ENCODE measurements at regions not wholly inside any gene's neighbourhood (a gene's known extent, or its start where the extent isn't known, plus 50 kb on each side); places are given as distances from the start of the nearest gene placed in this dataset.

DNA sequence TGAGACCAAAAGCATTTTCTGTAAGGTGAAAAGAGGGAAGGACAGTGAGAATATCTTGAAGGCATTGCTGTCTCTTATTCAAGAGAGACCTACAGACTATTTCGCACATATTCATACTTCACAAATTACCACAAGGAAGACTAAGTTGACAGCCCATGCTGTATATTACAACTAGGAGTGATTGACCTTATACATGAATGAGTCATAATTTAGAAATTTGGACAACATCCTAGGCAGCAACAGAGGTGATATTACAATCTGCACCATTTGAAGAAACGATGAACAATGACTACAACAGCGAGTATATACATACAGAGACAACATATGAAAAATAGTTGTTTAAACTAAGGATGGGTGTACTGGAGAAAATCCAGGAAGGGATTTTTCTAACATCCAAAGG is 971.7 kb downstream of the CDH11 start:
- no peak for DNase-seq (ENCODE audit: low read depth in 4 of 4, low spot score in 3 of 4)

DNA sequence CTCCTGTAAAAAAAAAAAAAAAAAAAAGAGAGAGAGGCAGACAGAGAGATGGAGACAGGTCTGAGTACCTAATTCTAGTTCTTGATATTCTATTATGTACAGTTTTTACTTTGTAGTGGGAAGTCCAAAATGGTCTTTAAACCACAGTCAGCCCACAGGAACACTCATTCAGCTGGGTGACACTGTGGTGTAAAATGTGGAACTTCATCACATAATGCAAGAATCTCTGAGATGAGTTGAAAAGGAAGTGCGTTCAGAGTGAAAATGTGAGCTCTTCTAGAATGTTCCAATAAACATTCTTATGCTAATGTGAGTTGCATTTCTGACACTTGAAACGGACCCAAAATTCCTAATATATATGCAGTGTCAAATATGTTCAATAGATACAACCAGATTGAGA is 972.1 kb downstream of the CDH11 start:
- no peak for DNase-seq (ENCODE audit: low read depth in 4 of 4, low spot score in 3 of 4)

- DNase-seq (ENCODE audit: low read depth in 4 of 4, low spot score in 3 of 4): no peak
These were observed 973.5 kb downstream of the CDH11 start for GRCh38 chr16:64148356-64148755.

DNA sequence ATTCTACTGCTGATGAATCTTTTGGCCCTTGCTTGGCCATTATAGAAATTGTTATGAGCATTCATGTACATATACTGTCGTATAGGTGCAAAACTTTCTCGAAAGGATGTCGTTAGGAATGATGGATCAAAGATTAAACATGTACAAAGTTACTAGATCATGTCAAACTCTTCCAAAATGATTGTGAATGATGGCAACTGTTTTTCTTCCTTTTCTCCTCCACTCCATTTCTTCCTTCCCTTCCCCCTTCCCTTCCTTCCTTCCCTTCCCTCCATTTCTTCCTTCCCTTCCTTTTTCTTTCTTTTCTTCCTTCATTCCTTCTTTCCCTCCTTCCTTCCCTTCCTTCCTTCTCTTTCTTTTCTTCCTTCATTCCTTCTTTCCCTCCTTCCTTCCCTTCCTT is 973.9 kb downstream of the CDH11 start:
- DNase-seq (ENCODE audit: low read depth in 4 of 4, low spot score in 3 of 4): no peak

DNA sequence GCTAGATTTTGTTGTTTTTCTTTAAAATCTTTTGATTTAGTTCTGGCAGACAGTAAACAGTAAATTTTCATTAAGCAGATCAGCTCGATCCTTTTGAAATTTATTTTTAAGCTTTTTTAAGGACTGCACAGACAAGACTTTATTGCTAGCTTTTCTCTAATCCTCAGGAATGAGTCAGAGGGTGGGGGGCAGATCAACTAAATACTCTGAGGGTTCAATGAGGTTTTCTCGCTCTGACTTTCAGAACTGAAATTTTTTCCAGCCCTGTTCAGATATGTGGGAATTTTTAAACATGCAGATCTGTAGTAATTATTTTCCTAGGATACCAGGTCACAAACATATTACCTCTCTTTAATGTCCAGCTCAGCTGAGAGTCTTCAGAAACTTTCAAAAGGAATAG is 977.2 kb downstream of the CDH11 start:
- DNase-seq (ENCODE audit: low read depth in 4 of 4, low spot score in 3 of 4): no peak

DNA sequence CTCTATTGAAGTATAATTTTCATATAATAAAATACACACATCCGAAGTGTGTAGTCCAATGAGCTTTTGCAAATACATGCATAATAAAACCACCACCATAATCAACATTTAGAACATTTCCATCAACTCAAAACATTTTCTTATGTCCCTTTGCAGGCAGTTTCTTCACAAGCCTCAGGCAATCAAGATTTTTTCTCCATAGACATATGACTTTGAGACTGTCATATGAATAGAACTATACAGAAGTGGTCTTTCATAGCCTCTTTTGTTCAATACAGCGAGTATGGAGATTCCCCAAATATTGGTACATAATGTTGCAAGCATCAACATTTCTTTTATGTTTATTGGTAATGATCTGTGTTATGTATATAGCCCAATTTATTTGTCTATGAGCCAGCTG is 983.2 kb downstream of the CDH11 start:
- DNase-seq (ENCODE audit: low read depth in 4 of 4, low spot score in 3 of 4): no peak

GRCh38 chr16:64138006-64138405 is 983.9 kb downstream of the CDH11 start:
- no peak for DNase-seq (ENCODE audit: low read depth in 4 of 4, low spot score in 3 of 4)

GRCh38 chr16:64136743-64137142 is 985.1 kb downstream of the CDH11 start:
- no peak for DNase-seq (ENCODE audit: low read depth in 4 of 4, low spot score in 3 of 4)

GRCh38 chr16:64136314-64136713 is 985.5 kb downstream of the CDH11 start:
- DNase-seq (ENCODE audit: low read depth in 4 of 4, low spot score in 3 of 4): no peak

- DNase-seq (ENCODE audit: low read depth in 4 of 4, low spot score in 3 of 4): no peak
These were observed 988.5 kb downstream of the CDH11 start for GRCh38 chr16:64133366-64133765.

DNA sequence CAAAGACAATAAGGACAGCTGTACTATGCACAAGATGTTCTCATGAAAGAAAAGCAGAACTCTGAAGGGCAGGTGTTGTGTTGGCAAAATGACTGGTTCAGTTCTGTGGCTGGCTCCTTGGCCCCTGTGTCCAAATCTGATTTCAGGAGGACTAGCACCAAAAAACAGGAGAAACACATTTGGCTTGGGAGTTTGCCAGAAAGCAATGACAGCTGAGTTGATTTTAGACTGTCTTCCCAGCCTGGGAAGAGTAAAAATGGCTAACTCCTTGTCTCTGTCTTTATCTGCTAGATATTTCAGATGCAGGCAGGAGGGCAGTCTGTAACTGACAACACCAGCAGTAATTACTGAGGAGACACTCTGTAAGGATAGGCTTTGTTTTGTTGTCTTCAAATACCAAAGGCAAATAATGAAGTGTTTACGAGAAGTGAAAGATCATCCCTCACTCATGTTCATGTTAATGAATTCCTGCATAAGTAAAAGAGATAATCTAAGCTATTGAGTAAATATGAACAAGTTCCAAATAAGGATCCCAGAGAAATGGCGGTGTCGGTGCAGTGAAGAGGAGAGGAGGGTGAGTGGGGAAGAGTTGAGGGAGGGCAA is 989.0 kb downstream of the CDH11 start:
- DNase-seq (ENCODE audit: low read depth in 4 of 4, low spot score in 3 of 4): no peak

GRCh38 chr16:64132190-64132589 is 989.7 kb downstream of the CDH11 start:
- DNase-seq (ENCODE audit: low read depth in 4 of 4, low spot score in 3 of 4): no peak

DNA sequence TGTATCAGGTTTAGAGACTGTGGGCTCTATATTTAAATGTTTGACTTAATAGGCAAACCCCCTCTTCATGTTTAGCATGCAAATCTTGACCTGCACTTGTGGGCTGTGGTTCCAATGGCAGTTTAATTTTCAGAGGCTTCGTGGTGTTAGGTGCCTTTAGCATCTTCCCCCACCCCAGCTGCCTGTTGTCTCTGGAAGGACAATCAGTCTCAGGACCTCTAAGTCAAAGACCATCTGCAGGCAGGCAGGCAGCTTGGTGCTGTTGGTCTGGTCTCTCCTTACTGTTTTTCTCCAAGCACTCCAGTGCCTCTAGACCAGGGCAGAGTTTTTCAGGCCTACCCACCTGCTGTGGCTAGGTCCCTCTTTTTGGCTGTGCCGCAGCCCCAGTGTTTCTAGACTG is 990.4 kb downstream of the CDH11 start:
- DNase-seq (ENCODE audit: low read depth in 4 of 4, low spot score in 3 of 4): no peak

DNA sequence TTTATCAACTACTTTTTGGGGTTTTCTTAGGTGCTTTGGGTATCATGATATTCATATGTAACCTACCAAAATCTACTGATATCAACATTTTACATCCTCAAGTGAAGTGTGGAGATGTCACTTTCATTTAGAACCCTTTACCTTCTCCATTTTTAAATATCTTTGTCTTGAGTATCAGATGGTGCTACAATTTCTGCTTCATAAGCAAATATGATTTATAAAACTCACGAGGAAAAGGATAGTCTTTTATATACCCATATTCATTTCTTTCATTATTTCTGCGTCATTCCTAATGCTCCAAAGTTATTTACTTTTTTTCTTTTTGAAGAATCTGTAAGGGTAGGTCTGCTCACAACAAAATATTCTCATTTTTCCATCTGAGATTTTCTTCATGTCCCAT is 991.7 kb downstream of the CDH11 start:
- DNase-seq (ENCODE audit: low read depth in 4 of 4, low spot score in 3 of 4): no peak

DNA sequence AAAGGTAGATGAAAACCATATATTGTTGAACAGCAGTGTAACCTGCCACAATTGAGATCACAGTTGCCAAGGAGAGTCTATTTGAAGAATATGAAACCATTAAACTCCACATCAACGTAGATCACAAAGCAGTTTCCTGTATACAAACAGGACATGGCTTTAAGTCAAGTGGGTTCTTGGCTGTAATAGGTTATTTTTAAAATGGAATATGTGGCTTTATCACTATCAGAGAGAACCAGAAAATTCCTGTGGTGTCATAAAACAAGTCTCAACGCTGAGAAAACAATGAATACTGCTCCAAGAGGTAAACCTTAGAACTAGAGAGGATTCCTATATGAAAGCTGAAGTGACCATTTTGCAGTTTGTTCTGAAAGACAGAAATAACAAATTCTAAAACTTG is 999.7 kb downstream of the CDH11 start:
- DNase-seq (ENCODE audit: low read depth in 4 of 4, low spot score in 3 of 4): no peak

DNA sequence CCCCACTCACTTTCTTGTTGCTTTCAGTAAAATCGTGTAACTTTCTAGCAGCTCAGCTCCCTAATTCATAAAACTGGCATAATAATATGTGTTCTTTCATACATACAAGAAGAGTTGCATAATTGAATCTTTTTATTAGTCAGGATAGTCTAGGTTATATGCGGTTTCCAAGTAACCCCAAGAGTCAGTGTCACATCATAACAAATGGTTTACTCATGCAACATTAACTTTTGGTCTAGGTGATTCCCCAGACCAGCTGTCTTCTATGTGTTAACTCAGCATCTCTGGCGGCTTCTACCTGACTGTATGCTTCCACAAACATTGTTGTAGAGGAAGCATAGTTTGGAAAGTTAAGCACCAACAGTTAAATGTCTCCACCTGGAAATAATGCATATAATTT is 1000.4 kb downstream of the CDH11 start:
- no peak for DNase-seq (ENCODE audit: low read depth in 4 of 4, low spot score in 3 of 4)

GRCh38 chr16:64116151-64116550 is 1005.7 kb downstream of the CDH11 start:
- DNase-seq (ENCODE audit: low read depth in 4 of 4, low spot score in 3 of 4): no peak

- DNase-seq (ENCODE audit: low read depth in 4 of 4, low spot score in 3 of 4): no peak
These were observed 1012.6 kb downstream of the CDH11 start for GRCh38 chr16:64109241-64109640.

- DNase-seq (ENCODE audit: low read depth in 4 of 4, low spot score in 3 of 4): no peak
These were observed 1019.2 kb downstream of the CDH11 start for GRCh38 chr16:64102654-64103053.

DNA sequence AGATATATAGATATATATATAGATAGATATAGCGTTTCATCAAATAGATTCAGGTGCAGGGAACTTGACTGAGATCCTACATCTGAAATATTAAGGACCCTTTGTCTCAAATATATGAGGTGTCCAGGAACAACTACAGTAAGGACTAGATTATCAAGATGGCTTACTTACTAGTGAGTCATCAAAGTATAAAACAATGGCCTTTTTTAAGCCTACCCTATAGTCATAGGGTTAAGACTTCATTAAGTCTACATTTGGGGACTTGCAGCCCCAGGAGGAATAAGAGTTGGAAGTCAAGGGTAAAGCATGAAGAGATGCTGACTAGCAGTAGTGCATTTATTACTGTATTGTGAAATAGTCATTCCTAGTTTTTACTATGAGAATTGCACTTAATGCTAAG is 1023.4 kb downstream of the CDH11 start:
- DNase-seq (ENCODE audit: low read depth in 4 of 4, low spot score in 3 of 4): no peak

DNA sequence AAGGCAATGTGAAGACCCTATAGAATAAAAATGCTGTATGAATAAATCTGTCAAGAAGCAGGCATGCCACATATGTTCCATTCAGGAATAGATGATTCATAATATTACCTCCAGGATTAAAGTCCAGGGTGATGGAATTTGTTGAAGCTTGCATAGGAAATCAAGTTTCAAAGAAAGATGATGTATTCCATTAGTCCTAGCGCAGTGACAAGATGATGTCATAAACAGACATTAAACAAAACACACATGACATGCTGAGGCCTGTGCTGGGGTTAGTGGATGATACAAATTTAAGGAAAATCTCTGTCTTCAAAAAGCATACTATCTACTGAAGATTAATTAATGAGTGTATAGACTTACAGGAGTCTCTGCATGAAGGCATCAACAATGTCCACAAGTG is 1025.2 kb downstream of the CDH11 start:
- no peak for DNase-seq (ENCODE audit: low read depth in 4 of 4, low spot score in 3 of 4)

DNA sequence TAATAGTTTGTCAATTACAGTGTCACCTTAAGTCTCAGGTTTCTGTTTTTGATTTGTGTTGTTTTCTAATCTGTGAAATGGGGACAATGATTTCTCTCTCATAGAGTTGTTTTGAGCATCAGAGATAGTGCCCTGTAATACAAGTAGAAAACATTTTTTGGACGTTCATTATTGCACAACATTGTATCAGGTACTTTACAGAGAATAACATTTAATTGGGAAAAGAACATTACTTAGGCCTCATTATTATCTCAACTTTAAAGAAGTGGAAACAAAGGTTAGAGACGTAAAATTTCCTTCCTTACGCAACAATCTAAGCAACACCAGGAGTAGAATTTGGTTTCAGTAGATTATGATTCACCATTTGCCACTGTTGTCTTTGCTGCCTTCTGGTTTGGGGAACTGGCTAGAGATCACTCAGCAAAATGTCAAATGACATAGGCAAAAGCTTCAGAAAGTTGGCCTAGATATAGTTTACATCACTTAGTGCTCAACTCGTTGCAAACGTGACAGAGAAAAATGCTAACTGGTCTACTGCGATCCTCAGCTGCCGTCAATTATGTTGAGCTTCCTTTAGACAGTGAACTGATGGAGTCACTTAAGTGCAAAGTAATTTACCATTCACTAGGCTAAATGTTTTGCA is 1026.8 kb downstream of the CDH11 start:
- no peak for DNase-seq (ENCODE audit: low read depth in 4 of 4, low spot score in 3 of 4)

Data from right renal pelvis (tissue), 4 donors.